H1 (cell line): ENCODE measurements at regions not wholly inside any gene's neighbourhood (a gene's known extent, or its start where the extent isn't known, plus 50 kb on each side); places are given as distances from the start of the nearest gene placed in this dataset.

Source experiments
- CTCF ChIP-seq, 3 experiments: IDR thresholded peaks; 1 replicate in 2 of 3; 2 replicates in 1 of 3; pipeline versions ENCODE4 v1.5.1 to v1.6.1; 2011; ENCODE audit warnings: low read length in 3 of 3, mild to moderate bottlenecking in 3 of 3, inconsistent platforms in 2 of 3, low read depth in 1 of 3, moderate library complexity in 1 of 3; ENCODE audit not compliant: insufficient read depth in 1 of 3; ENCODE audit errors: control extremely low read depth in 1 of 3
- EGR1 ChIP-seq: IDR thresholded peaks from 2 replicates; pipeline ENCODE4 v1.6.1; 2011; ENCODE audit warnings: low read depth, low read length, borderline replicate concordance
- MAX ChIP-seq: IDR thresholded peaks from 2 replicates; pipeline ENCODE4 v1.6.1; 2012; ENCODE audit warnings: inconsistent platforms
- SIN3A ChIP-seq, 2 experiments: IDR thresholded peaks in 1 of 2; conservative IDR thresholded peaks in 1 of 2; 2 replicates each; pipeline ENCODE4 v1.6.1; 2011 to 2012; ENCODE audit warnings: low read length in 2 of 2, improper control_type of control experiment in 1 of 2, low read depth in 1 of 2, mild to moderate bottlenecking in 1 of 2
- TAF1 ChIP-seq: IDR thresholded peaks from 2 replicates; pipeline ENCODE4 v1.6.1; 2011; ENCODE audit warnings: mild to moderate bottlenecking, low read depth, low read length

- TF ChIP-seq CTCF (IDR thresholded peaks at IDR 0.05; ENCODE audit: control extremely low read depth in 1 of 3, insufficient read depth in 1 of 3, low read depth in 1 of 3, low read length in 3 of 3) = no peak
- no peak for TF ChIP-seq MAX
- TF ChIP-seq SIN3A (conservative IDR thresholded peaks at IDR 0.05 in 1 of 2, IDR thresholded peaks at IDR 0.05 in 1 of 2; ENCODE audit: low read depth in 1 of 2, low read length in 2 of 2) = no peak
- no peak for TF ChIP-seq EGR1
- no peak for TF ChIP-seq TAF1
Observed at GRCh38 chr2:83879127-83879526, 580.0 kb downstream of the SUCLG1 start.
